Renal cortex interstitium (tissue), 11 donors: ENCODE measurements at regions not wholly inside any gene's neighbourhood (a gene's known extent, or its start where the extent isn't known, plus 50 kb on each side); places are given as distances from the start of the nearest gene placed in this dataset.
"Not testable (repeated sequence)": the region's sequence is repeated elsewhere in the genome, so short reads cannot be mapped to it uniquely, and the experiment has no call there.

Experiments
- DNase-seq, 11 donors: peaks; one replicate each; pipeline ENCODE4 v3.0.0-alpha.2; 2013; ENCODE audit warnings: low read depth in 9 of 11, low spot score in 4 of 11; ENCODE audit errors: extremely low read depth in 1 of 11

DNA sequence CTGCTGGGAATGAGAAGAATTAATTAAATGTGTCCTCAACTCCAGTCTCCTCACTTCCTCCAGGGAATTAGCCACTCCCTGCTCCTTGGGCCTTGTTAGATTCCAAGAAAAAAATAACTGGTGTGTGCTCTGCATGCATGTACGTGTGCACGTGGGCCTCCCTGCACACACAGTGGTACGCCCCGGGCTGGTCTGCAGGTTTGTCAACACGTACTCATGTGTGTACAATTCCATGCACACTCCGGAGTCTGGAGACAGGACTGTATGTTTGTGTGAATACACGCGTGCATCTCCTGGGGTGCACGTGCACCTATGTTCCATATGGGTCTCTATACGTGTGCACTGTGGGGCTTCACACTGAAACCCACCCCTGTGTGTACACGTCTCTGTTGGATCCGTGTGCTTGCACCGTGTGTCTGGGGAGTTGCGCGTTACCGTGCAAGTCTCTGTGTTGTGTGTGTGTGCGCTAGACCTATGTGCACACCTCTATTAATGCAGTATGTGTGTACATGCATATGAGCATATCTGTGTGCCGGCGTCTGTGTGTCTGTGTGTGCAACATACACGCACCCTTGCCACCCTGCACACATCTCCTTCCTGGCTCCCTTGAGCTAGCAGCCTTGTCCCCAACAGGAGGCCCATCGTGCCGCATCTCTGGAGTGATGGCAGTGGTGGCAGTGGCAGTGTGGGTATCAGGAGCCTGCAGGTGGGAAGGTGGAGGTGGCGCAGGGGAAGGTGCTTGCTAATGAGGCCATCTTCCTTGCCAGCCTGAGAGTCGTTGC is 210.1 kb downstream of the TBC1D2B start:
- no peak for DNase-seq

DNA sequence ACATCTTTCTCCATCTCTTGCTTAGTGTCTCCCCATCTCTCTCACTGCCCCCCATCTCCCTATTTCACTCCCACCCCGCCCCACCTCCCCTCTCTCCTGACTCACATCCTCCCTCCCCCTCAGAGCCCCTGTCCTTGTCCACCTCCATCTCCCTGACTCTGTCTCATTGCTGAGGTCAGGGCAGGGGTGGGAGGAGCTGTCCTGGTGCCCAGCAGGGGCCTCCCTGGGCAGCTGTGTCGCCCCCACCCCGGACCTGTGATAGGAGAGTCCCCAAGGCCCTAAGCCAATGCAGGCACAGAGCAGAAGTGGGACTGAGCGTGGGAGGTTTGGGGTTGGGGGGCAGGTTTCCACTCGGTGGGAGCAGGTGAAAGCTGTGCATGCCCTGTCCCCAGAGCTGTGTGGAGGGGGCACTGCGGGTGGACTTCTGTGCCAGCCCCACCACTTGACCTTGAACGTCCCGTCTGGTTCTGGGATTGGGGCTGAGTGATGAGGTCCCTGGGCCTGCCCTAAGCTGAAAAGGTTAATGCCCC is 210.8 kb downstream of the TBC1D2B start:
- DNase-seq = no peak

DNA sequence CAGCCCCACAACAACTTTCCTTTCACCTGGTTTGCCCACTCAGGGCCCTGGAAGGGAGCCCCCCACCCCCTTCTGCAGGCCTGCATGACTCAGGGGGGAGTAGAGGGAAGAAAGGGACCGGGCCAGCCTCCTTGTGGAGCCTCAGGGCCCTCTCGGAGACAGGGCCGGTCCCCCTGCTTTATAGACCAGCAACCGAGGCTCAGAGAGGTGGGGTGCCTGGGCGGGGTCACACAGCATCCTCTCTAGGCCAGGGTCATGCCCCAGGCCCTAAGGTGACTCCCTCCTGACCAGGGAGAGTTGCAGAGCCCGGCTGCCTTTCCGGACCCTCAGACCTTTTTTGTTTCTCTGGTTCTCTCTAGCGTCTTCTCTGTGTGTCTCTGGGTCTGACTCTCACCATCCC is 211.3 kb downstream of the TBC1D2B start:
- DNase-seq = no peak

DNA sequence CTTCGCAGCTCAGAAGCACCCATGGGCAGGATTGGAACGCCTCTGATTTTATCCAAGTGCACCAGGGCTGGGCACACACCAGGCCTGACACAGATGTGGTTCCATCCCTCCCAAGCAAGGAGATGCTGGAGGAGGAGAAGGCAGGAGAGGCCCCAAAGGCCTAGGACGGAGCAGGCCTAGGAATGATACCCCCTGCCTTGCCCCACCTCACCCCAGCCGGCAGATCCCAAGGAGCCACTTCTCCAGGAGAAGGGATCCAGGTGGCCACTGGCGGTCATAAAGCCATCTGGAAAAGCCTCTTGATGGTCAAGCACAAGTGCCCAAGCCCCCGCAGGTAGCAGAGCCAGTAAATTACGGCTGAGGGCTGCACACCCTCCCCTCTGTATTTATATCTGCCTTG is 211.8 kb downstream of the TBC1D2B start:
- no peak for DNase-seq

DNA sequence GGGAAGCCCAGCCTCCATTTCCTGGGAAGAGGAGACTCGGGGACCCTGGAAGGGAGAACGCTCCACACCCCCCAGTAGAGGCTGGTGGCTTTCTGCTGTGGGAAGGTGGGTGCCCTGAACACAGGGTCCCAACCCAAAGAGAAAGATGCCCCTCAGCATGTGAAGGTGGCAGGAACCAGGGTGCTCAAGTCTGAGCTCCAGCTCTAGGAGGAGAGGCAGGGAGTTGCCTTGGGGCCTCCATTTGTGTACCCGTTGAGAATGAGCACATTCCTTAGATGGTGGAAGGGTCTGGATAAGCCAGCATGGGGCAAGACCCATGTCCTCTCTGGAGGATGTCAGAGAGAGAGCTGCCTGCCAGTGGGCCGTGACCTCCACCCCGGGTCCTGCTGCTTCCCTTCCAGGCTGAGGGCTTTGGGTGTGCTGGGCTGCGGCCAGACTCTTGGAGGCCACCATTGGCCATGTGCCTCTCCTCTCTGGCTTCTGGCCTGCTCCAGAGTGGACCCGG is 212.4 kb downstream of the TBC1D2B start:
- DNase-seq = no peak

DNA sequence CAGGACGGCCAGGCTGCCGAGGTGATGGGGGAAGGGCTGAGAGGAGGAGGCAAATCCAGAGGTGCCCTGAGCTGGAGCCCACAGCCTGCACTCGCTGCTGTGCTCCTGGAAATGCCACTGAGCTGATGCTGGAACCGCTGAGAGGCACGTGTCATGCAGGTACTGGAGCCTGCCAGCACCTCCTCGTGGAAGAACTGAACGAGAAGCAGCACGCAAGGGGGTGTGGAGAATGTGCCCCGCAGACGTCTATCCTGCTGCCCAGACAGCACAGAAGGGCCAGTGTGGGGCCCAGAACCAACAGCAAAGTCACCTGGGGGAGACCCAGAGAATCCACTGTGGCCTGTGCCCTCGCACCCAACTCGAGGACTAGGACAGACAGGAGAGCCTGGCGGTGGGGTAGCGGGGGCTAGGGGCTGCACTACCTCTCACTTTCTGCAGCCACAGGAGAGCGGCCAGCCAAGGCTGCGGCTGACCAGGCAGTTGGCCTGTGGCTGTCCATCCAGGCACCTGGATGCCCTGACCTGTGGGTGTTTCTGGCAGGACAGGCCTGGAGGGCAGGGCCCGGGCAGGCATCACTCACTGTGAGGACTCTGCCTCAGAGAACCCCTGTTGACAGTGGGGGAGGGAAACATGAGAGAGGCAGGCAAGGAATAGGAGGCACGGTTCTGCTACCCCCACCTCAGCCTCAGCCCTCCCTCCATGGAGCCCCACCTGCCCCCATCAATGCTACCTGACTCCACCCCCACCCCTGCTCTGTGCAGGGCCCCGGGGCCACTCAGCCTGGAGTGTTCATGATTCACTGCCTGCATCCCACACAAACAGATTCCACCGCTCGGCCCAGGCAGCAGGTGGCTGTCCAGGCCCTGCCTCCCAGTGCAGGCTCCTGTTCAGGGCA is 213.1 kb downstream of the TBC1D2B start:
- no peak for DNase-seq

DNA sequence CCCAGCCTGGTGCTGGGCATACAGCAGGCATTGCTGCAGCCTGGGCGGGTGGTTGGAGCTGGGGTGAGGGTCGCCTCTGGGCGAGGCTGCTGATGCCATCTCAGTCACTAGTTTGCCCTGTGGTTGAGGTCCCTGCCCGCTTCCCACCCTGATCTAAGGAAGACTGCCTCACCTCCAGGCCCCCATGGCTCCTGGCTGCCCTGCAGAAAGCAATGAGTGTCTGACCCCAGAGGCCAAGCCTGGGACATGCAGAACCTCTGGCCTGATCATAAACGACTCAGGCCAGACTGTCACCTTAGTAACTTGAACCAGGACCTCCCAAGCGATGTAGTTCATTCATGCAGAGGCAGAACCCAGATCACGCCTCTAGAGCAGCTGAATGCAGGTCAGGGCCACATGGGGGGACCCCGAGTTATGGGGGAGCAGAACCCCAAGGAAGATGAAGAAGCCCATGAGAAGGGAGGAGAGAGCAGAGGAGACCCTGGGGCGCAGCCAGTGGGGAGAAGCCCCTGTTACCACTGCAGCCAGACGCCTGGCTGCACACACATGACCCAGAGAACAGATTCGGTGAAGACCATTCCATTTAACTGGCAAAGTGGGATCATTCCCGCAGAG is 213.9 kb downstream of the TBC1D2B start:
- no peak for DNase-seq

DNA sequence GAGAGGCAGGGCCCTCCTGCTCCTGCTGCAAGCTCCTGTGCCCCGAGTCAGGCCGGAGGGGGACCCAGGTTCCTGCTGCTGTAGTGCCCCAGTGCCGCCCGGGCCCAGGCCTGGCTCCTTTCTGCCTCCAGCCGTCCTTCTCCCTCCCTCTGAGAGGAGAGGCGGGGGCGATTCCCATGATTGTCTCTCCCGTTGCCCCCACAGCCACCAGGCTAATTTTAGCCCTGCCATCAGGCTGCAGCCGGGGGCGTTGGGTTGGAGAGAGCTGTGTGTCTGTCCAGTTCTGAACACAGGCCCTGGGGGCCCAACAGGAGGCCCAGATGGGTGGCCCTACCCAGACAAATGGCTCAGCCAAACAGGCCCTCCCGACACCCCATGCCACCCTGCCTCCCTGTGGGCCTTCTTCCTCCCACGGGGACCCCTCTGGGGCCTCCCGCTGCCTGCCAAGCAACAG is 214.8 kb downstream of the TBC1D2B start:
- no peak for DNase-seq

DNA sequence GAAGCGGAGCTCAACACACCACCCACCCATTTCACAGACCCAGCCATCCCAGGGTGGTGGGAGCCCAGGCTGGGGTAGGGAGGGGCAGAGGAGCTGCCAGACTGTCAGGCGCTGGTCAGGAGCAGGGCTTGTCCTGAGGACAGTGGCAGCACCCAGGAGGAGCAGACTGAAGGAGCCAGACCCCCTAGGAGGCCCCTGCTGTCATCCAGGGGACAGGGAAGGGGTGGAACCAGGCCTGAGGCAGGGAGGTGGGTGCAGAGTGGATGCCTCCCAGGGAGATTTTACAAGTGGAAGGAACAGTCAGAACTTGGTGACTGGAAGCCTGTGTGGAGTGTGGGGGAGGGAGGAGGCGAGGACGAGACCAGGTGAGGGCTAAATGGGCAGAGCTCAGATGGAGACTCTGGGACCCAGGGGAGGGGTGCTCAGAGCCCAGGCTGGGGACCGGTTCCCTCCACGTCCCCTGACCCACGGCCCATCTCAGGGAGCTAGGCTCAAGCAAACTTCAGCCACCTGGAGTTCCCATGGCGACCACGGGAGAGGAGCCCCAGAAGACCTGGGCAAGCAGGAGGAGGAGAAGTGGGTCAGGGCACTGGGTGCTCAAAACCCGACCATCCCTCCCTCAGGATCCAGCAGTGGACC is 215.4 kb downstream of the TBC1D2B start:
- not testable (repeated sequence) for DNase-seq

DNA sequence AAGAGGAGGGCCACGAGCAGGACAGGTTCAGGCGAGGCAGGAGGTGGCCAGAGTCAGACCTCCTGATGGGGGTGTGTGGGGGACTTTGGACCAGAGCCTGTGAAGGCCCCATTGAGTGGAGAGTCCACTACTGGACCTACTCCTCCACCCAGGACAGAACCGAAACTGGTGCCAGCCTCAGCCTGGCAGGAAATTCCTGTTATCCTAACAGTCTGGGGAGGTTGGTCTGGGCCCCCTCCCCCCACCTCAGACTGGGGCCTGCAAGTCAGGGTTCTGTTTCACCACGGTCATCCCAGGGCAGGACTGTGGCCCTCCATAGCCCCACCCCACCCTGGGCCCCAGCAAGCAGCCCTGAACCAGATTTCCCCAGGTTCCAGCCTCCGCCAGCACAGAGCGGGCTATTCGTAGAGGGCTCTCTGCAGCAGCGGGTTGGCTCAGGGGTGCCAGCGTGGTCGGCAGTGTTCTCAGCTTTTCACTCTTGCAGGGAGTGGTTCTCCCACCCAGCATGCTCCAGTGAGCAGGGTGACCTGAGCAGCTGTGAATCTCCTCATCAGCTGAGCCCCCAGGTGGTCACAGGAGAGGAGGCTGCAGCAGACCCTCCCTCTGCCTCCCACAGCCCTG is 217.3 kb downstream of the TBC1D2B start:
- no peak for DNase-seq

DNA sequence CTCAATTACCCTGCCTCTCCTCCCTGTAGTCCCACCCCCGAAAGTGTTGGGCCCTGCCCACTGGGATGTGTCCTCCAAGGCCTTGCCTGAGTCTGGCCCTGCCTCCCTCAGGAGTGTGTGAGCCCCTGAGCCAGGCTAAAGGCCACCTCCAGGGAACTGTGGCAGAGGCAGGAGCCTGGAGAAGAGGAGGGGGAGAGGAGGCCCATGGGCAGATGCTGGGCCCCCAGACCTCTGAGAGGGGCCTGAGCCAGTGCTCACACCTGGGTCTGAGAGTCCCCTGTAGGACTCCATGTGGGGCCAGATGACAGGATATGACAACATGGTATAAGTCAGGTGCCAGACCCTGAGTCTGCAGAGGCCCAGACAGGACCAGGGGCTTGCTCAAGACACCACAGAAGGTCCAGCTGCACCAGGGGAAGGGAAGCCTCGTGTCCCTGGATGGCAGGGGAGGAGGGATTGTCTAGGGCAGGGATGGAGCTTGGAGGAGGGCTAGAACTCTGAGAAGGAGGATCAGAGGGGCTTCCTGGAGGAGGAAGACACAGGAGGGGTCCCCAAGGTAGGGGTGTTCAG is 217.9 kb downstream of the TBC1D2B start:
- no peak for DNase-seq

DNA sequence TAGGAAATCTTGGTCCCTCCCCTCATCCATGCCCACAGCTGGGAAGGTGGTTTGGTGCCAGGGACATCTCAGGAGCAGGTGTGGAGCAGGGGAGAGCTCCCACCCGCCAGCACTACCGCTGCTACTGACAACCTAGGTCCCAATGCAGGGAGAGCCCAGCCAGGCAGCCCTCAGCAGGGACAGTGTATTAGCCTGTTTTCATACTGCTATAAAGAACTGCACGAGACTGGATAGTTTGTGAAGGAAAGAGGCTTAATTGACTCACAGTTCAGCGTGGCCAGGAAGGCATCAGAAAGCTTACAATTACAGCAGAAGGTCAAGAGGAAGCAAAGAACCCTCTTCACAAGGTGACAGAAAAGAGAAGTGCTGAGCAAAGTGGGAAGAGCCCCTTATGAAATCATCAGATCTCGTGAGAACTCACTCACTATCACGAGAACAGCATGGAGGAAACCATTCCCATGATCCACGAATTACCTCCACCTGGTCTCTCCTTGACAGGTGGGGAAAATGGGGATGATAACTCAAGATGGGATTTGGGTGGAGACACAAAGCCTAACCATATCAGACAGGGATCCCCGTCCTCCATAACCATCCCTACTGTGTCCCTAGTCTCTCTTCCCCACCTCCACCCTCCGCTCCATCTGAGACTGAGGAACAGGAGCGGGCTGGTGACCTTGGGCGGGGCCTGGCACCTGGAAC is 218.6 kb downstream of the TBC1D2B start:
- no peak for DNase-seq

DNA sequence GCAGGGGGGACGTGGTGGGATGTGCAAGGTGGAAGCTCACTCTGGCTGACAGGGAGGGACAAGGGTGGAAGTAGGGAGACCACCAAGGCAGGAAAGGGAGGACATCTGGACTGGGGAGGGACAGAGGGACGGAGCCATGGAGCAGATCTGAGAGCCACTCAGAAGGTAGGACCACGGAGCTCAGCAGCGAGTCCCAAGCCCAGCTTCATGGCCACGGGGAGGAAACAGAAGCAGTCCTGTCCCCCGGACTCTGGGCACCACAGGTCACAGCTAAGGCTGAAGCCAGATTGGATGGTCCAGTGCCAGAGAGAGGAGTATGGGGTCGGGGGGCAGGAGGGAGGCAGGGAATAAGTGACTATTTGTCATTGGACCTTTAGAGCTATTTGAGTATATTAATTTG is 220.1 kb downstream of the TBC1D2B start:
- DNase-seq = no peak

DNA sequence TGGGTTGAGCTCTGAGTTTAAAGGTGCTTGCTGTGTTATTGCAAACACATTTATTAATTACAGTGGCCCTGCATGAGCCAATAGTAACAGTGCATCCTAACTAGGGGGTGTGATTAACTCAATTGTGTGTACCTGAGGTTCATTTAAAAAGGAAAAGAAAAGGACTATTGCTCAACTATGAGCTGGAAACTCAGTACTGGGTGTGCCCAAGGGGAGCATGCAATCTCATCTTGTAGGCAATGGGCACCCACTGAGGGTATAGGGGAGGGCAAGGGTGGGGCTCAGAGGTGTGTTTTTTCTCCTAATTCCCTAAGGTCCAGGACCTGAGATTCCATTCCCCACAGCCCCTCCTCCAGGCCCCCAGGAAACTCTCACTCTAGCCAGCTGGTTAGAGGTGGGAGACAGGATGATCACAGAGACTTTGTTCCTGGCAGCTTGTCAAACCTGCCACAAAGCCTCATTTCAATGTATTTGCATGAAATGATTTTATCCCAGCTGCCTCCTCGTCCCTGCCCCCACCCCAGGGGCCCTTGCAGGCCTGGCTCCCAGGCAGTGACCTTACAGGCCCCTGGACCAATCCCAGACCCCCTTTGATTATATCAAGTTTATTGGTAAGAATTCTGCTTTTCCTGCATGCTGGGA is 220.7 kb downstream of the TBC1D2B start:
- DNase-seq = no peak

DNA sequence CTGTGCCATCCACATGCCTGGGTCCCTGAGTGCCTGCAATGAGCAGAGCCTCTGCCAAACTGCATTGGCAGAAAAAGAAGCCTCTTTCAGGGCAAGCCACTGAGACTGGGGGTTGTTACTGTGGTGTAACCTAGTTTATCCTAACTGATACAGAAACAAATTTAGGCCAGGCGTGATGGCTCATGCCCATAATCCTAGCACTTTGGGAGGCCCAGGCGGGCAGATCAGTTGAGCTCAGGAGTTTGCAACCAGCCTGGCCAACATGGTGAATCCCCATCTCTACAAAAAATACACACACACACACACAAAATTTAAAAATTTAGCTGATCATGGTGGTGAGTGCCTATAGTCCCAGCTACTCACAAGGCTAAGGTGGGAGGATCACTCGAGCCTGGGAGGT is 221.6 kb downstream of the TBC1D2B start:
- no peak for DNase-seq

DNA sequence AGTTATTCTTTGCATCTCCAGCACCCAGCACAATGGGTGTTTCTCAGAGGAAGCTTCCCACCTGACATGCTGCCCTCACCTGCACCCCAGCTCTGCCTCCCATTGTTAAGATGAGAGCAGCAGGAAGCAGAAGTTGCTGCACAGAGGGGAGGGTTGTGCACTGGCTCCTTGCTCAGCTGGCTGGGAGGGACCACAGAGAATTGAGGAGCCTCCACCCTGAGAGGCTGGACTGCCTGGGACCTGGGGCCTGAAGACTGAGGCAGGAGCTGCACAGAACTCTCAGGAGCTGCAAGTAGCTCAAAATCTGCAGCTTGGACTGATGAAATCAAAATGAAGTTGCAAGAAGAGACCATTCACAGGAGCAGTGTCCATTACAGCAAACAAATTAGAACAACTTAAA is 222.3 kb upstream of the LINGO1 start:
- DNase-seq = no peak

DNA sequence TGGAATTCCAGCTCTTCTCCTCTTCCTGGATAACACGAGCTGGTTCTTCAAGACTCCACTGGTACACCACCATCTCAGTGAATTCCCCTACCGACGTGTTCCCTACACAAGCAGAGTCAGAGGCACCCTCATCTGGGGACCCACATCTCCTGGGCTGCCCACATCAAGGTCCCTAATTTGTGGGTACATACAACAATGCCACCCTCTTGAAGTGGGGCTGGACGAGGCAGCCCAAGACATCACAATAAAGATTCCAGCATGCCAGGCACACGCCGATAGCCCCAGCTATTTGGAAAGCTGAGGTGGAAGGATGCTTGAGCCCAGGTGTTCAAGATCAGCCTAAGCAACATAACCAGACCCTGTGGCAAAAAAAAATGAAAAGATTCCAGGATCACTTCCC is 221.2 kb upstream of the LINGO1 start:
- DNase-seq = no peak
